ENCODE measurements at regions not wholly inside any gene's neighbourhood (a gene's known extent, or its start where the extent isn't known, plus 50 kb on each side); places are given as distances from the start of the nearest gene placed in this dataset.
A peak's percentile ranks its signal among the peaks of the same experiment; 100 is the strongest.

- Histone ChIP-seq H3K4me3 (no peak overlapping the region), H4K20me1 (no peaks in the 10 kb centered on the region), H3K9me3 (no peaks in the 10 kb centered on the region), H3K36me3 (no peaks in the 10 kb centered on the region), H3K9ac (no peak overlapping the region), H3K27me3 (no peaks in the 10 kb centered on the region), H3K4me2 (peak overlapping the region; percentile 66), H3K4me1 (peaks cover 71% of the 10 kb centered on the region), H3K27ac (peak overlapping the region; percentile 50)
- no peak for TF ChIP-seq Cebpa-rat (IDR thresholded peaks at IDR 0.05)
Observed at GRCh38 chr18:30929718-30930117, 112.8 kb downstream of the DSC3 start.

- peak overlapping the region; percentile 50; the same call in 1 of the 2 replicates for H3K27ac ChIP-seq
- H3K4me3 ChIP-seq: no peak overlapping the region
- TF ChIP-seq Cebpa-rat (IDR thresholded peaks at IDR 0.05): no peak
- no peak overlapping the region for H3K9ac ChIP-seq
- H3K36me3 ChIP-seq: no peaks in the 10 kb centered on the region
- H3K4me1 ChIP-seq: peaks cover 71% of the 10 kb centered on the region
- no peaks in the 10 kb centered on the region for H3K27me3 ChIP-seq
- H4K20me1 ChIP-seq: no peaks in the 10 kb centered on the region
- H3K4me2 ChIP-seq: peak overlapping the region; percentile 66
- H3K9me3 ChIP-seq: no peaks in the 10 kb centered on the region
Observed at GRCh38 chr18:30929065-30929464, 113.5 kb downstream of the DSC3 start.

- Histone ChIP-seq H3K27me3 (no peaks in the 10 kb centered on the region), H4K20me1 (no peaks in the 10 kb centered on the region), H3K9me3 (no peaks in the 10 kb centered on the region), H3K27ac (peak overlapping the region; percentile 82), H3K4me1 (peaks cover 62% of the 10 kb centered on the region), H3K4me2 (peak overlapping the region; percentile 56), H3K9ac (no peak overlapping the region), H3K36me3 (no peaks in the 10 kb centered on the region), H3K4me3 (no peak overlapping the region)
- no peak for TF ChIP-seq Cebpa-rat (IDR thresholded peaks at IDR 0.05)
Observed at GRCh38 chr18:30927517-30928075, 114.9 kb downstream of the DSC3 start.

DNA sequence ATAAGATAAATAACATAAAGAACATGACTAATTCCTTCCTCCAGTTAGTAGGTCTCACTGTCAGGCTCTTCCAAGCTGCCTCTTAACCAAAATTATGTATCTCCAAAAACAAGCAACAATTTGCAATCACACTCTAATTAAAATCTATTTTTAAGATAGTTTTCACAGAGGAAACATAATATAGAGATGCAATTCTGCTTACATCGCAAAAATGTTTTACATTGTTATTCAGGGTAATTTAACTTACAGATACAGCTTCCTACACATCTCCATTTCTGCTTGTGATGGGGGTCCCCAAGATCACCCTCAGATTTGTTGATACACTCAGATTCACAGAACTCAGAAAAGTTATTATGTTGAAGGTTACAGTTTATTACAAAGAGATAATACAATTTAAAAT, 115.5 kb downstream of the DSC3 start:
- Histone ChIP-seq H3K27ac (peak overlapping the region; percentile 82), H3K4me2 (peak overlapping the region; percentile 56), H3K4me1 (peaks cover 56% of the 10 kb centered on the region), H3K27me3 (no peaks in the 10 kb centered on the region), H3K36me3 (no peaks in the 10 kb centered on the region), H3K9me3 (no peaks in the 10 kb centered on the region), H4K20me1 (no peaks in the 10 kb centered on the region), H3K9ac (peak overlapping the region; percentile 31; the same call in 1 of the 2 replicates), H3K4me3 (no peak overlapping the region)
- TF ChIP-seq Cebpa-rat (IDR thresholded peaks at IDR 0.05): no peak

- peaks cover 51% of the 10 kb centered on the region for H3K4me1 ChIP-seq
- H3K27ac ChIP-seq: peak overlapping the region; percentile 82
- H3K36me3 ChIP-seq: no peaks in the 10 kb centered on the region
- no peak for TF ChIP-seq Cebpa-rat (IDR thresholded peaks at IDR 0.05)
- H3K4me2 ChIP-seq: peak overlapping the region; percentile 56
- no peaks in the 10 kb centered on the region for H3K27me3 ChIP-seq
- no peaks in the 10 kb centered on the region for H4K20me1 ChIP-seq
- H3K4me3 ChIP-seq: no peak overlapping the region
- no peak overlapping the region for H3K9ac ChIP-seq
- H3K9me3 ChIP-seq: no peaks in the 10 kb centered on the region
Observed at GRCh38 chr18:30925795-30926194, 116.7 kb downstream of the DSC3 start.

DNA sequence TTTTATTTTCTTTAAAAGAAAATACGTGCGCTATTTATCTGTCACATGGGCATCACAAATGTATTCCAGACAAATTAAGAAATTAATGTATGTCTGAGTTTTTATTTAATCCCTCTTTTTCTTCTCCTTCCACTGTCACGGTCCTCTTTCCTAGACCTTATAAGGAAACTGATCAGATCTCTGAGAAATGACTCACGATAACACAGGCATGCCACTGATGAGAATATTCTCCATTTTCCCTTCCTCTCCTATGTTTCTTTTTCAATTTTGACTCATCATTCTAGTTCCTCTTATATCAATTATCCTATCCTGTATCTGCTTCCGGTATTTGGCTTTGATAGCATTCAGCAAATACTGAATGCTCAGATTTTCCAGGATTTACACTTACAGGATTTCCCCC, 121.8 kb downstream of the DSC3 start:
- H3K9ac ChIP-seq: no peak overlapping the region
- TF ChIP-seq Cebpa-rat (IDR thresholded peaks at IDR 0.05): no peak
- H3K9me3 ChIP-seq: no peaks in the 10 kb centered on the region

GRCh38 chr18:30920351-30920750, 122.2 kb downstream of the DSC3 start:
- Histone ChIP-seq H3K9me3 (no peaks in the 10 kb centered on the region), H4K20me1 (no peaks in the 10 kb centered on the region), H3K27ac (no peak overlapping the region), H3K4me2 (no peak overlapping the region), H3K4me3 (no peak overlapping the region), H3K27me3 (no peaks in the 10 kb centered on the region), H3K36me3 (no peaks in the 10 kb centered on the region), H3K9ac (no peak overlapping the region), H3K4me1 (no peaks in the 10 kb centered on the region; the same call in 1 of the 2 replicates)
- TF ChIP-seq Cebpa-rat (IDR thresholded peaks at IDR 0.05): no peak

More for the DNA sequence above, 121.8 kb downstream of the DSC3 start:
- H3K4me3 ChIP-seq: no peak overlapping the region
- peaks cover 3% of the 10 kb centered on the region for H3K4me1 ChIP-seq
- no peak overlapping the region for H3K4me2 ChIP-seq
- no peaks in the 10 kb centered on the region for H3K27me3 ChIP-seq
- no peaks in the 10 kb centered on the region for H3K36me3 ChIP-seq
- no peak overlapping the region for H3K27ac ChIP-seq
- H4K20me1 ChIP-seq: no peaks in the 10 kb centered on the region

DNA sequence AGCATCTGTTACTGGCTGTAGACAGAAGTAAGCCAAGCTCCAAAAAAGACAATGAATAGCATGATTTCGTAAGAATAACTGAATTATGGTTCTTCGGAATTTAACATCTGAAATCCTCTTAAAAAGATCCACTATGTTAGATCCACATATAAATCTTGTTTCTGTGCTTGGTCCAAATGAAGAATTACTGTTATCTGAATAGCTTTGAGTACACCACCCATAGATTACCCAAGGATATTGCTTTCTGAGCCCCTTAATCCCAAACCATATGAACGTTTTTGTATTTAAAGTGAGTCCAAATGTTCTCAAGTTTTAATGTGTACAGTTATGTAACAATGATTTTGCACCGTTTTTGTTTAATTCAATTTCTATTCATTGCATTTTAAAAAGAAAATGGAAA, 124.9 kb downstream of the DSC3 start:
- Histone ChIP-seq H3K27ac (no peak overlapping the region), H3K36me3 (no peaks in the 10 kb centered on the region), H3K27me3 (no peaks in the 10 kb centered on the region), H3K4me2 (no peak overlapping the region), H3K4me1 (no peaks in the 10 kb centered on the region), H3K9ac (no peak overlapping the region), H3K9me3 (no peaks in the 10 kb centered on the region), H4K20me1 (no peaks in the 10 kb centered on the region), H3K4me3 (no peak overlapping the region)
- no peak for TF ChIP-seq Cebpa-rat (IDR thresholded peaks at IDR 0.05)

DNA sequence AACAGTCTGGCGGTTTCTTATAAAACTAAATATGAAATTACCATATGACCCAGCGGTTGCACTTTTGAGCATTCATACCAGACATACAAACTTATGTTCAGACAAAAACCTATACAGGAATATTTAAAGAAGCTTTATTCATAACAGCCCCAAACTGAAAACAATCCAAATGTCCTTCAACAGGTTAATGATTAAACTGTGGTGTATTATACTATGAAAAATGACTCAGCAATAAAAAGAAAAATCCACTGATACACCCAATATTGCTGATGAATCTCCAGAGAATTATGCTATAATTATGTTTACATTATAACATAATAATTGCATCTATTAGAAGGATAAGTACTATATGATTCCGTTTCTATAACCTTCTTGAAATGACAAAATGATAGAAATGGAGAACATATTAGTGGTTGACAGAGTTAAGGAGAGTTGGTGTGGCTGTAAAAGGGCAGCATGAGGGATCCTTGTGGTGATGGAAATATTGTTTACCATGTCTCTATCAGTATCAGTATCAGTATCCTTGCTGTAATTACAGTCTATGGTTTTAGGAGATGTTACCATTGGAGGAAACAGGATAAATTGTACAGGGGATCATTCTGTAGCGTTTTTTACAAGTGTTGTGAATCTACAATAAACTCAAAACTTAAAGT, 127.1 kb downstream of the DSC3 start:
- TF ChIP-seq Cebpa-rat (IDR thresholded peaks at IDR 0.05): no peak
- Histone ChIP-seq H3K36me3 (no peaks in the 10 kb centered on the region), H3K9ac (no peak overlapping the region), H4K20me1 (no peaks in the 10 kb centered on the region), H3K9me3 (no peaks in the 10 kb centered on the region), H3K4me1 (no peaks in the 10 kb centered on the region), H3K27me3 (no peaks in the 10 kb centered on the region), H3K4me3 (no peak overlapping the region), H3K4me2 (no peak overlapping the region), H3K27ac (no peak overlapping the region)

- Histone ChIP-seq H3K36me3 (no peaks in the 10 kb centered on the region), H4K20me1 (no peaks in the 10 kb centered on the region), H3K27me3 (no peaks in the 10 kb centered on the region), H3K9me3 (no peaks in the 10 kb centered on the region), H3K4me1 (no peaks in the 10 kb centered on the region), H3K9ac (no peak overlapping the region), H3K27ac (no peak overlapping the region), H3K4me2 (no peak overlapping the region), H3K4me3 (no peak overlapping the region)
- no peak for TF ChIP-seq Cebpa-rat (IDR thresholded peaks at IDR 0.05)
Observed at GRCh38 chr18:30908381-30908780, 134.2 kb downstream of the DSC3 start.
